Urinary bladder (tissue), 3 donors: ENCODE measurements at regions not wholly inside any gene's neighbourhood (a gene's known extent, or its start where the extent isn't known, plus 50 kb on each side); places are given as distances from the start of the nearest gene placed in this dataset.

Experiments
- DNase-seq: peaks from one replicate; pipeline ENCODE4 v3.0.0-alpha.2; 2015; ENCODE audit errors: extremely low spot score
- H3K27ac ChIP-seq: one replicate; pipeline ENCODE4 v1.5.1; 2013; ENCODE audit warnings: low read depth, mild to moderate bottlenecking, moderate library complexity
- H3K36me3 ChIP-seq: one replicate; pipeline ENCODE4 v1.6.1; 2013; ENCODE audit warnings: mild to moderate bottlenecking, moderate library complexity; ENCODE audit not compliant: insufficient read depth
- H3K4me1 ChIP-seq: one replicate; pipeline ENCODE4 v1.6.1; 2013; ENCODE audit warnings: mild to moderate bottlenecking, moderate library complexity; ENCODE audit not compliant: insufficient read depth
- H3K4me3 ChIP-seq: one replicate; pipeline ENCODE4 v1.5.1; 2013; ENCODE audit warnings: low read depth, low read length
- WGBS: extraction: QIAGEN DNeasy Blood & Tissue Kit; methylation state at CpG from one replicate; pipeline ENCODE4 v1.1.7; 2013; 5-methylcytosine and 5-hydroxymethylcytosine counted together
- donor health status: healthy with polysubstance abuse.
- donor health status: healthy.

- H3K27ac ChIP-seq: no peak overlapping the region
- H3K4me1 ChIP-seq: no peaks in the 10 kb centered on the region
- no peaks in the 10 kb centered on the region for H3K36me3 ChIP-seq
- DNase-seq: no peak
- no peak overlapping the region for H3K4me3 ChIP-seq
Measured at GRCh38 chr3:16813336-16813735, 71.4 kb upstream of the PLCL2 start.

GRCh38 chr3:16816048-16816780, 68.5 kb upstream of the PLCL2 start:
- Histone ChIP-seq H3K27ac (no peak overlapping the region), H3K4me3 (no peak overlapping the region), H3K36me3 (no peaks in the 10 kb centered on the region), H3K4me1 (no peaks in the 10 kb centered on the region)
- DNase-seq: no peak
- 77% methylated on average over 4 of the region's 4 CpGs for WGBS

DNA sequence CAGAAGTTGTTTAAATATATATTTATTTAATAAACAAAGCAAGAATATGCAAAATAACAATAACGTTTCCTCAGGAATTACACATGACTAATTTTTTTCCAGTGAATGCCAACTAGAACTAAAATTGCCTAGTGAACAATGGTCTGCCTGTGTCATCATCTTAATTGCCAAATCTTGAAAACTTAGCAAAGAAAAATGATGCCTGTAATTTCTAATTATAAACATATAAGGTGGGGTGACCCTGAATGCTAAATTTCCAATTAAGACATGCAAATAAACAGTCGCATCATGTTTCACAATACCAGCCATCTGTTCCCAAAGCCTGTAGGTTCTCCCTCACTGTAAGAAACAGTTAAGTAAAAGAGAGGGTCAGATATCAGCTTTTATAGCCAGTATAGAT, 67.6 kb upstream of the PLCL2 start:
- WGBS: 70% methylated on average over 2 of the region's 2 CpGs
- Histone ChIP-seq H3K4me3 (no peak overlapping the region), H3K27ac (no peak overlapping the region), H3K36me3 (no peaks in the 10 kb centered on the region), H3K4me1 (no peaks in the 10 kb centered on the region)
- DNase-seq: no peak

DNA sequence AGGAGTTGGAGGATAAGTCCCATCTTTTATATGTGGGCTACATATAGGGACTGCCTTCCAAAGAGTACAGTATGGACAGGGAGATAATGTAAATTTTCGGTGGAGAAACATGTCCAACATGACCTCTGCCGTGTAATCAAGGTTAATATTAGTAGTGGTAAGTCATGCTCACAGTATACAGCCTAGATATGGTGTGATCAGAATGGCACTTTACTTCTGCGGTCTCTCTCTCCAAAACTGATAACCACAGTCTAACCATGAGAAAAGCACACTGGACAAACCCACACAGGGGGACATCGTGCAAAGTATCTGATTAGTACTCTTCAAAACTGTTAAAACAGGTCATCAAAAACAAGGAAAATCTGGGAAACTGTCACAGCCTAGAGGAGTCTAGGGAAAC, 66.6 kb upstream of the PLCL2 start:
- H3K27ac ChIP-seq: no peak overlapping the region
- WGBS: 80% methylated on average over 4 of the region's 4 CpGs

GRCh38 chr3:16818945-16819344, 65.8 kb upstream of the PLCL2 start:
- H3K36me3 ChIP-seq: no peaks in the 10 kb centered on the region
- no peak overlapping the region for H3K27ac ChIP-seq
- DNase-seq: no peak
- H3K4me3 ChIP-seq: no peak overlapping the region
- H3K4me1 ChIP-seq: no peaks in the 10 kb centered on the region
- WGBS: 87% methylated on average over 1 of the region's 1 CpG

More for the DNA sequence above, 66.6 kb upstream of the PLCL2 start:
- H3K4me1 ChIP-seq: no peaks in the 10 kb centered on the region
- no peak overlapping the region for H3K4me3 ChIP-seq
- DNase-seq: no peak
- H3K36me3 ChIP-seq: no peaks in the 10 kb centered on the region

DNA sequence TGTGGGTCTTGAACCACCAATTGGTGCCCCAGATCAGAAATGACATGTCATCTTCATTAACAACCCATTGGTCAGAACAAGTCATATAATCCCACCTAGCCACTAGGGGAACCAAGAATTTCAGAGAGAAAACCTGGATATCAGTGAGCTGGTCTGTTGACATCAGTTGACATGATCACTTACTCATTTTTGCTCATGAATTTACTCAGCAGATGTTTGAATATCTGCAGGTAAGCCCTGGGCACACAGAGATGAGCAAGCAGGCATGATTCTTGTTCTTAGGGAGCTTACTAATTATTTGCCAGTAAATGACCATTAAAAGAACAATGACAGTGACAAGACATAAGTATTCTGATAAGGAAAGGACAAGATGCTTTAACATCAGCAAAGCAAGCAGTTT, 64.3 kb upstream of the PLCL2 start:
- DNase-seq: no peak
- H3K4me1 ChIP-seq: no peaks in the 10 kb centered on the region
- H3K4me3 ChIP-seq: no peak overlapping the region
- no peaks in the 10 kb centered on the region for H3K36me3 ChIP-seq
- no peak overlapping the region for H3K27ac ChIP-seq

GRCh38 chr3:16821053-16821452, 63.7 kb upstream of the PLCL2 start:
- WGBS: 74% methylated on average over 4 of the region's 4 CpGs
- Histone ChIP-seq H3K27ac (no peak overlapping the region), H3K4me3 (no peak overlapping the region), H3K4me1 (no peaks in the 10 kb centered on the region), H3K36me3 (no peaks in the 10 kb centered on the region)
- DNase-seq: no peak

DNA sequence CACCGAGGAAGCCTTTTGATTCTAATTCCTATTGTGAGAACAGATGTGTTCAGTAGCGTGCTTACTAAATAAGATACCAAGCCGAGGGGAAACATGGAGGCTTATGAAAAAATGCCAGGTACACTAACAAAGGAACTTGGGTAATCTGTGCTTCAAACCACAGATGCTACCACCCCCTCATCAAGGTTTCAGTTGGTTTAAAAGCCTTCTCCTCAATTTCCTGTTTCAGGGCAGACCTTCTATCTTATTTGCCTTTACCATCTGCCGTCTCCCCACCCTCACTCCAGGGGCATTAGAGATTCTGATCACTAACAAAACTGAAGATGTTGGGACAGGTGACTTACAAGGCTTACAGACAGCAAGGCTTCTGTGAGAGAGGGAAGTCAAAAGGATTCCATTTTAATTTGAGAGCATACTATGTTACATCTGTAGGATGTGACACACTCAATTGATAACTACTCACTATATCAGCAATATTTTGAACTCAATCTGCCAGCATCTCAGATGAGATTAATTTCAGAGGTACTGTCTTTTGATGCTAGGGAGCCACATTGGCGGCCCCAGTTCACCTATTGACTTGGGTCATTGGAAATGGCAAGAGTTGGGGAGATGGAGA, 60.6 kb upstream of the PLCL2 start:
- no peak for DNase-seq
- H3K4me1 ChIP-seq: no peaks in the 10 kb centered on the region
- no peak overlapping the region for H3K4me3 ChIP-seq
- WGBS: 76% methylated on average over 5 of the region's 5 CpGs
- no peaks in the 10 kb centered on the region for H3K36me3 ChIP-seq
- no peak overlapping the region for H3K27ac ChIP-seq

DNA sequence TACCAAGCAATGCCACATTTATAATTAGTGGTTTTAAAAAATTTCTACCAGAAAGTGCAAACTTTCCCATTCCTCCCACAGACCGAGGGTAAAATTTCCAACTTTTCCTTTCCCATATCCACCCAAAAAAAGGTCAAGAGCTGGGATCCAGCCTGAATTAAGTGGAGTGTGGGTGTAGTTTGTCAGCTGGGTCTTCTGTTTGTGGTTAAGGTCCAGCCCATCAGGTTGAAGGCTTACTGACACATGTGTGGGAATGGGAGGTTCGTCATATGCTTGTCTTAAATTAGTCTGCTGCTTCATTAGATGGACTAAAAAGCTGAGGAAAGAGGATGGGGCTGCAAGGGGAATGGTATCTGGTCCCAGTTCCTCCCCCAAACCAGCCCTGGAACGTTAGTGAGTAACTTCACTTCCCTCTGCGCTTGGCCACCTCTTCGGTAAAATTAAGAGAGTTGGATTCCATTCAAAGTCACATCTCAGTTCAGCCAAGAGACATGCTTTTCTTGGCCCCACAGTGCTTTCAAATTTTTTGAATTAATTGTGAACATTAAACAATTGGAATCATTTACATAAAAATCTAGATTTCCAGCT, 59.0 kb upstream of the PLCL2 start:
- Histone ChIP-seq H3K4me3 (no peak overlapping the region), H3K27ac (no peak overlapping the region)
- WGBS: 71% methylated on average over 5 of the region's 5 CpGs

GRCh38 chr3:16828815-16829214, 55.9 kb upstream of the PLCL2 start:
- H3K4me1 ChIP-seq: no peaks in the 10 kb centered on the region
- no peak for DNase-seq
- no peaks in the 10 kb centered on the region for H3K36me3 ChIP-seq
- no peak overlapping the region for H3K27ac ChIP-seq
- no peak overlapping the region for H3K4me3 ChIP-seq
- WGBS: 47% methylated on average over 3 of the region's 3 CpGs

More for the DNA sequence above, 59.0 kb upstream of the PLCL2 start:
- Histone ChIP-seq H3K4me1 (no peaks in the 10 kb centered on the region), H3K36me3 (no peaks in the 10 kb centered on the region)
- DNase-seq: peak; percentile 37

DNA sequence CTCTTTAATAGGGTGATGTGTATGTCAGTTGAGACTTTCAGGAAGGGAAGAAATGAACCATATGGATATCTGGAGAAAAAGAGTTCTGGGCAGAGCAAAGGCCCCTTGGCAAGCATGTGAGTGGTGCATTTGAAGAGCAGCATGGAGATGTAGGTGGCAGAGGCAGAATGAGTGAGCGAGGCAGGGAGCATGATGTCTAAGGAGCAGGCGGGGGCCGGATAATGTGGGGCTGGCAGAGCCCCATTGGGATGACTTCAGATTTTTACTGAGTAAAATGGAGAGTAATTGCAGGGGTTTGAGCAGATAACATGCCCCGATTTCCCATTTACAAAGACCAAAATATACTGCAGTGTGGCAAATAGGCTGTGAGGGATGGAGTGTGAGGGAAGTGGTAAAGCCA, 52.9 kb upstream of the PLCL2 start:
- DNase-seq: no peak
- H3K4me1 ChIP-seq: no peaks in the 10 kb centered on the region

GRCh38 chr3:16834214-16834613, 50.5 kb upstream of the PLCL2 start:
- DNase-seq: no peak
- Histone ChIP-seq H3K27ac (no peak overlapping the region), H3K4me1 (no peaks in the 10 kb centered on the region), H3K4me3 (no peak overlapping the region), H3K36me3 (no peaks in the 10 kb centered on the region)
- 91% methylated on average over 4 of the region's 4 CpGs for WGBS

More for the DNA sequence above, 52.9 kb upstream of the PLCL2 start:
- Histone ChIP-seq H3K4me3 (no peak overlapping the region), H3K36me3 (no peaks in the 10 kb centered on the region), H3K27ac (no peak overlapping the region)
- WGBS: 85% methylated on average over 4 of the region's 4 CpGs

DNA sequence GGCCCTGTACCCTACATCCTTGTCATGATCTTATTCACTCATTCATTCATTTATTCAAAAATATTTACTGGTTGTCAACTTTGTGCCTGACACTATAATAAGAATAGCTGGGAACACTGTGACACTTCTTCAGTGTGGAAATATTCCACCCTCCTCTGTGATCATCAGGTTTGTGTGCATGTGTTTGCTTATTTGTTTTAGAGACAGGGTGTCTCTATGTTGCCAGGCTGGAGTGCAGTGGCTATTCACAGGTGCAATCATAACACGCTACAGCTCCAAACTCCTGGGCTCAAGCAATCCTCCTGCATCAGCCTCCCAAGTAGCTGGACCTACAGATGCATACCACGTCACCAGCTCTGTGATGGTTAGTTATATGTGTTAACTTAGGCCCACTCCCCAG, 50.0 kb upstream of the PLCL2 start:
- Histone ChIP-seq H3K4me1 (no peaks in the 10 kb centered on the region), H3K4me3 (no peak overlapping the region), H3K27ac (no peak overlapping the region), H3K36me3 (no peaks in the 10 kb centered on the region)
- 93% methylated on average over 2 of the region's 2 CpGs for WGBS
- no peak for DNase-seq
